Thymus (tissue), 11 donors: ENCODE measurements at regions not wholly inside any gene's neighbourhood (a gene's known extent, or its start where the extent isn't known, plus 50 kb on each side); places are given as distances from the start of the nearest gene placed in this dataset.

Source experiments
- DNase-seq, 9 donors: peaks; one replicate each; pipeline ENCODE4 v3.0.0-alpha.2; 2013; ENCODE audit warnings: low spot score in 9 of 9, low read depth in 6 of 9, missing footprints in 1 of 9
- H3K27ac ChIP-seq, 2 donors: one replicate each; pipeline ENCODE4 v1.5.1; 2013; ENCODE audit warnings: control low read depth in 1 of 2, low read depth in 1 of 2, low read length in 1 of 2, mild to moderate bottlenecking in 1 of 2, moderate library complexity in 1 of 2
- H3K27me3 ChIP-seq, 2 donors: one replicate each; pipeline ENCODE4 v1.5.1; 2013; ENCODE audit warnings: low read length in 1 of 2; ENCODE audit not compliant: control insufficient read depth in 2 of 2, insufficient read depth in 1 of 2
- H3K36me3 ChIP-seq, 2 donors: one replicate each; pipeline ENCODE4 v1.5.1; 2013; ENCODE audit warnings: low read length in 1 of 2, mild to moderate bottlenecking in 1 of 2, moderate library complexity in 1 of 2; ENCODE audit not compliant: control insufficient read depth in 2 of 2, insufficient read depth in 2 of 2
- H3K4me1 ChIP-seq, 2 donors: one replicate each; pipeline ENCODE4 v1.5.1; 2013; ENCODE audit warnings: low read length in 2 of 2; ENCODE audit not compliant: control insufficient read depth in 2 of 2, insufficient read depth in 2 of 2
- H3K4me3 ChIP-seq, 2 donors: one replicate each; pipeline ENCODE4 v1.5.1; 2013; ENCODE audit warnings: low read length in 2 of 2, control low read depth in 1 of 2, mild to moderate bottlenecking in 1 of 2
- H3K9me3 ChIP-seq, 2 donors: one replicate each; pipeline ENCODE4 v1.5.1; 2013; ENCODE audit warnings: low read length in 1 of 2, mild to moderate bottlenecking in 1 of 2; ENCODE audit not compliant: control insufficient read depth in 2 of 2, insufficient read depth in 1 of 2
- WGBS: extraction: QIAGEN DNeasy Blood & Tissue Kit; methylation state at CpG from one replicate; pipeline ENCODE4 v1.1.7; 2013; 5-methylcytosine and 5-hydroxymethylcytosine counted together
- donor health status: healthy.

DNA sequence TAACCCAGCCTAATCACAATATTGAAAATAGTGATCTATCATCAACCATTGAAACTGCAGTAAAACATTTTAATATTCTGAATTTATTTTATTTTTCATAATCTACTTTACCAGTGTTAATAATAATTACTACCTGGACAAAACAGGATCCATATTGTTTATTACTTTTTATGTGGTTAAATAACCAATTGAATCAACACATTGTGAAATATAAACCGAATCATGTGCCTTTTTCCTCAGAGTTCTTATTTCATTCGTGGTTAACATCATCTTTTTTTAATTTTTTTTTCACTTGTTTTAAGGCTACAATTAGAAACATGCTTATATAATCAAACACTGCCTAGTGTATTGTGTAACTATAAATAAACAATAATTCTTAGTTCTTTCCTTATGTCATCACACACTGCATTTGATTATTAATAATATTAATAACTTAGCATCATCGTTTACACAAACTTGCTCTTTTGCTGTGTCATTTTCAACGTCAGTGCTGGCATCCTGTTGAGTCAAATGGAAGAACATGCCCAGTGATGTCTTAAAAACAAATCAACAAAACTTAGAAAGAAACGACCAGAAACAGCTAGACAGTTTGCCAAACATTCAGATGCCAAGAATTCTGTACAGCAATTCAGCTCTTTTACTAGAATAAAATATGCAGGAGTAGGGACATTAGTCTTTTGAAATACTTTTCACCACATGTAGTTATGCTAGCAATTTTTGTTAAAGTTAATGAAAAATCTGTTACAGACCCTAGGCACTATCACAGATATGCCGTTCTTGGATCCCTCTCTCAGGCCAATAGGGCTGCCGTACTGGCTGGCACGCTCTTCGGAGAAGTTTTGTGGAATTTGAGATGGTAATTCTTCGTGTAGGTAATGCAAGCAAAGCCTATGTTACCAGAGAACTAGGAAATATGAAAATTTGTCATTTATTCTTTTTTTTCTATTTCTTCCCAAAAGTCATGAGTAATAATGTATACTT lies 330.4 kb upstream of the SEMA3A start:
- H3K4me1 ChIP-seq, result no peaks in the 10 kb centered on the region
- WGBS, result 83% methylated on average over 10 of the region's 10 CpGs
- DNase-seq, result no peak
- H3K9me3 ChIP-seq, result no peaks in the 10 kb centered on the region
- H3K27ac ChIP-seq, result no peak overlapping the region
- no peaks in the 10 kb centered on the region for H3K27me3 ChIP-seq
- H3K36me3 ChIP-seq, result no peaks in the 10 kb centered on the region
- no peak overlapping the region for H3K4me3 ChIP-seq

DNA sequence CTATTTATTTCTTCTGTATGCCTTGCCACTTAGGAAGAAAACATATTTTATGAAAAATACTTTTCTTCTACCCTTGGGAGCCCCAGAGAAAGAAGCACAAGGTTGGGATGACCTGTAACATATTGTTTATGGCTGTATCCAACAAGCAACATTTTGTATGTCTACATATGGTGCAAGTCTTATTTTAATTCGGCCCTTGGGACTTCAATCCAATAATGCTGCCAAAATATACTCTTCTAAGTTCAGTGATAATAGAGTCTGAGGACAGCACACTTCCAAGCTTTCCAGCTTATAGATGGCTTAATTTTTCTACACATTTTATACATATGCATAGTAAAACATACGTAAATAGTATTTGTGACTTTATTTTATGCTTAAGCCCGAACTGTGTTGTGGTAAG lies 318.5 kb upstream of the SEMA3A start:
- 94% methylated on average over 3 of the region's 3 CpGs for WGBS
- H3K4me1 ChIP-seq, result no peaks in the 10 kb centered on the region
- H3K27me3 ChIP-seq, result no peaks in the 10 kb centered on the region
- H3K9me3 ChIP-seq, result no peaks in the 10 kb centered on the region
- no peaks in the 10 kb centered on the region for H3K36me3 ChIP-seq
- no peak for DNase-seq
- H3K27ac ChIP-seq, result no peak overlapping the region
- no peak overlapping the region for H3K4me3 ChIP-seq

DNA sequence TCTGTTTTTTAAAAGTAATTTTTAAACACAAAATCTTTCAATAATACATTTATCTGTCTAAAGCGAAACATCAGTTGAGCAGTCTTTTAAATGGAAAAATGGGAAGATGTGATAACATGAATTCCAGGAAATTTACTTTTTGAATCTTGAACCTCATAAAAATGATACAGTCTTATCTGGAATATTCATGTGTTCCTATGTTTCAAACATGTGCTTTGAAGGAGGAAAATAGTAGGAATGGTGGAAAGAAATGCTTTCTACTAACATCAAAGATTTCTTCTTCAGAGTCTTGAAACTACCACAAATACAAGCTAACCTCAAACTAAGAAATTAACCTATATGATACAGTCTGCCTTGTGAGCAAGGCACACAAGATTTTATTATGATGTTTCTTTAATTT lies 317.5 kb upstream of the SEMA3A start:
- H3K4me1 ChIP-seq, result no peaks in the 10 kb centered on the region
- no peaks in the 10 kb centered on the region for H3K9me3 ChIP-seq
- no peak overlapping the region for H3K4me3 ChIP-seq
- no peaks in the 10 kb centered on the region for H3K27me3 ChIP-seq
- H3K36me3 ChIP-seq, result no peaks in the 10 kb centered on the region
- H3K27ac ChIP-seq, result no peak overlapping the region
- WGBS, result 98% methylated on average over 1 of the region's 1 CpG
- DNase-seq, result no peak

GRCh38 chr7:84510505-84510904 lies 315.9 kb upstream of the SEMA3A start:
- Histone ChIP-seq H3K27me3 (no peaks in the 10 kb centered on the region), H3K36me3 (no peaks in the 10 kb centered on the region), H3K27ac (no peak overlapping the region), H3K9me3 (no peaks in the 10 kb centered on the region), H3K4me1 (no peaks in the 10 kb centered on the region), H3K4me3 (no peak overlapping the region)
- WGBS, result 91% methylated on average over 1 of the region's 1 CpG
- DNase-seq, result no peak

DNA sequence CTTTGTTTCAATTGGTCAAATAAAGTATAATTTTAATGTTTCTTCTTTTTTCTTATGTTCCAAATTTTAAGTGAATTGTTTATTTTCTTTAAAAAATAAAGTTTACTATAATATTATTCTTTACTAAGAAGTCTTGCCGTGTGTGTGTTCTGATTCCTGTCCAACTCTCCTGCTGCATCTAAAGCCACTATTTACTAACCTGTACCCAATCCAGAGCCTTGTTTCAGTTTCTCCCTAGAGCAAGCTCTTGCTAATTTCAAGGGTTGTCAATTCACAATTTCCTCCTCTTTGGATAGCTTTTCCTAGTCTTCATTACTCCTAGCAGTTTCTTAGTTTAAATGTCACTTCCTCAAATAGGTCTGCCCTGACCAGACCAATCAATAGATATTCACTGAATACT lies 314.9 kb upstream of the SEMA3A start:
- DNase-seq, result no peak
- Histone ChIP-seq H3K36me3 (no peaks in the 10 kb centered on the region), H3K27ac (no peak overlapping the region), H3K27me3 (no peaks in the 10 kb centered on the region), H3K4me1 (no peaks in the 10 kb centered on the region), H3K4me3 (no peak overlapping the region), H3K9me3 (no peaks in the 10 kb centered on the region)
- 95% methylated on average over 1 of the region's 1 CpG for WGBS

DNA sequence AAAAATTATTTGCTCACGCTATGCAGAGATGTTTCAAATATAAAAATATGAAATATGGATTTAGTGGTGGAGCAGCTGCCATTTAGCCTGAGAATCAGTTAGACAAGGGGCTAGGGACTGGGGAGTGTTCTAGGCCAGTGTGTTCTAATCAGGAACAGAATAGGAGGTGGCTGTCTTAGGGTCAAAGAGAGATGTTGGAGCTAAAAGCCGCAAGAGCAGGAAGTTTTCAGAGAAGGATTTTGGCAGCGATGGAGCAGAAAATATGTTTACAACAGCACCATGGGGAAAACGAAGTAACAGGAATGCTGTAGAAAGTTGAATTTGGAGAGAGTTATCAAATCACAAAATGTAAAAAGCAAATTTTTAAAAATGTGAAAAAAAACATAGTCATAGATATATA lies 314.0 kb upstream of the SEMA3A start:
- DNase-seq, result no peak
- H3K9me3 ChIP-seq, result no peaks in the 10 kb centered on the region
- 92% methylated on average over 4 of the region's 4 CpGs for WGBS
- no peaks in the 10 kb centered on the region for H3K36me3 ChIP-seq
- no peak overlapping the region for H3K27ac ChIP-seq
- H3K4me1 ChIP-seq, result no peaks in the 10 kb centered on the region
- no peaks in the 10 kb centered on the region for H3K27me3 ChIP-seq
- no peak overlapping the region for H3K4me3 ChIP-seq

DNA sequence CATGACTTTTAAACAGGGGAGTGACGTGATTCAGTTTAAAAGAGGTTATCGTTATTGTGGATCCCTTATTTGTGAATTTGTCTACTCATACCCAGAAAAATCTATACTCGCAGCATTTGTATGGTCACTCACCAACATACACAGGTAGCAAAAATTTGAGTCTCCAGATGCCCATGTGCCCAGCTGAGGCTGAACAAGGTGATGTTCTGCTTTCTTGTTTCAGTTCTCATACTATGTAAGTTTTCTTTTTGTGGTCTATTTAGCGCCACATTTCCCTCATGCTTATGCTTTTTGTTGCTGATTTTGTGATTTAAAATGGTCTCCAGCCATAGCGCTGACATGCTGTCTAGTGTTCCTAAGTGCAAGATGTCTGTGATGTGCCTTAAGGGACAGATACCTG lies 312.9 kb upstream of the SEMA3A start:
- Histone ChIP-seq H3K27me3 (no peaks in the 10 kb centered on the region), H3K4me3 (no peak overlapping the region), H3K9me3 (no peaks in the 10 kb centered on the region), H3K4me1 (no peaks in the 10 kb centered on the region), H3K27ac (no peak overlapping the region), H3K36me3 (no peaks in the 10 kb centered on the region)
- WGBS, result 94% methylated on average over 5 of the region's 5 CpGs
- no peak for DNase-seq

DNA sequence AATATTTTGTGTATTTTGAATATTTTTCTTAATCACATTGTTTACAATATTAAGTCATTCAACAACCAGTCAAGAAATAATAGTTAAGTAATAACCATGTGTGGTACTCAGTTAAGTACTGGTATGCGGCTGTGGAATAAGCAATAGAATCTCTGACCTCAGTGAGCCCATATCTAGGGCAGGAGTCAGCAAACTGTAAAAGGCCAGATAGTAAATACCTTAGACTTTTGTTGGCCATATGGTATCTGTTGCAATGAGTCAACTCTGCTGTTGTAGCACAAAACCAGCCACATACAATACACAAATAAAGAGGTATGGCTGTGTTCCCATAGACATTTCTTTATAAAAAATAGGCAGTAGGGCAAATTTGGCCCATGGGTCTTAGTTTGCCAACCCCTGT lies 311.6 kb upstream of the SEMA3A start:
- Histone ChIP-seq H3K27me3 (no peaks in the 10 kb centered on the region), H3K4me1 (no peaks in the 10 kb centered on the region), H3K4me3 (no peak overlapping the region), H3K36me3 (no peaks in the 10 kb centered on the region), H3K9me3 (no peaks in the 10 kb centered on the region), H3K27ac (no peak overlapping the region)
- WGBS, result 92% methylated on average over 1 of the region's 1 CpG
- DNase-seq, result no peak

- 86% methylated on average over 1 of the region's 1 CpG for WGBS
- Histone ChIP-seq H3K27me3 (no peaks in the 10 kb centered on the region), H3K27ac (no peak overlapping the region), H3K4me1 (no peaks in the 10 kb centered on the region), H3K9me3 (no peaks in the 10 kb centered on the region), H3K4me3 (no peak overlapping the region), H3K36me3 (no peaks in the 10 kb centered on the region)
- no peak for DNase-seq
These were observed 307.6 kb upstream of the SEMA3A start for GRCh38 chr7:84502239-84502638.
